Activated naive CD8-positive, alpha-beta T cell treated with anti-CD3 and anti-CD28 coated beads, Interleukin-2, amount 50 U/mL, for 24 hours (primary cell): ENCODE measurements at regions not wholly inside any gene's neighbourhood (a gene's known extent, or its start where the extent isn't known, plus 50 kb on each side); places are given as distances from the start of the nearest gene placed in this dataset.

Source experiments
- ATAC-seq: fragments of 150-1000 bp; cut with Tn5 transposase; one replicate; pipeline ENCODE4 v1.10.0; 2021
- DNase-seq: peaks from one replicate; pipeline ENCODE4 v3.0.0; 2021
- H3K27ac Mint-ChIP-seq: one replicate; pipeline ENCODE4 v1.8.0; 2021; ENCODE audit warnings: mild to moderate bottlenecking, mixed read lengths
- H3K27me3 Mint-ChIP-seq: one replicate; pipeline ENCODE4 v1.8.0; 2021; ENCODE audit warnings: mixed read lengths
- H3K36me3 Mint-ChIP-seq: one replicate; pipeline ENCODE4 v1.8.0; 2021; ENCODE audit warnings: low read depth, mixed read lengths
- H3K4me1 Mint-ChIP-seq: one replicate; pipeline ENCODE4 v1.8.0; 2021; ENCODE audit warnings: mixed read lengths
- H3K4me3 Mint-ChIP-seq: one replicate; pipeline ENCODE4 v1.8.0; 2021; ENCODE audit warnings: mild to moderate bottlenecking, moderate library complexity, mixed read lengths
- H3K9me3 Mint-ChIP-seq: one replicate; pipeline ENCODE4 v1.8.0; 2021; ENCODE audit warnings: mixed read lengths

DNA sequence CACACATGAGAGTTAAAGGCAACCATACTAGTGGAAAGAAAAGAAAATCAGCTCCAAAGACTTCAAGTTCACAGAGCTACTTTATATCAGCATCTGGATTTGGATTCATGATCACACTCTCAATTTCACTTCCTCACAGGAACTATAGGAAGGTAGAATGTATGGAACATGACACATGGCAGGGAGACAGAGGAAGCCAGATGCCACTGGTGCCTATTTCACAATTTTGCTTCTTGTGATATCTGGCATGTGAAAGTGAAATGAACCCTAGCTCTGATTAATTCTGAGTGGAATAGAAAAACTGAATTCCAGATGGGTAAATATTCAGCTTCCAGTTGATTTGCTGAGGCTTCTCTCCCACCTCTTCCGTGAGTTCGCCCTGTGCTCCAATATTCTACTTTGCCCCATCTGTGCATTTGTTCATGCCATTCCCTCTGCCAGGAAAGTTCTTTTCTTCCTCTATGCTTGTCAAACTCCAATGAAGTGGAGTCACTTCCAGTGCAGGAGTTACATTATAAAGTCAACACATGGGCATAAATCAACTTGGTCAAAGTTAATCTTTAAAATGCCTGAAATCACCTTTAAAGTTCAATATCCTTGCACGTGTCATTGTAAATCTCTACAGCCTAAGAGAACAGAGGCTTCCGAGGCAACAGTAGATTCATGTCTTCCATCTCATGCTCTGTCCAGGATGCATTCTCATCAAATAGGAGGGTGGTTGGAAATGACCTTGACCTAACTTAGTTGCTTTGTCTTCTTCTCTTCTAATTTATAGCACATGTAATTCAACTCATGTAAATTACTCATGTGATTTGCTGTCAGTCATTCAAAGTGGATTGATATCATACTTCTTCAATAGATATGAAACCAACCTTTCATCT, 275.3 kb downstream of the HIVEP2 start:
- no peak overlapping the region for H3K27ac Mint-ChIP-seq
- H3K4me3 Mint-ChIP-seq, result no peak overlapping the region

DNA sequence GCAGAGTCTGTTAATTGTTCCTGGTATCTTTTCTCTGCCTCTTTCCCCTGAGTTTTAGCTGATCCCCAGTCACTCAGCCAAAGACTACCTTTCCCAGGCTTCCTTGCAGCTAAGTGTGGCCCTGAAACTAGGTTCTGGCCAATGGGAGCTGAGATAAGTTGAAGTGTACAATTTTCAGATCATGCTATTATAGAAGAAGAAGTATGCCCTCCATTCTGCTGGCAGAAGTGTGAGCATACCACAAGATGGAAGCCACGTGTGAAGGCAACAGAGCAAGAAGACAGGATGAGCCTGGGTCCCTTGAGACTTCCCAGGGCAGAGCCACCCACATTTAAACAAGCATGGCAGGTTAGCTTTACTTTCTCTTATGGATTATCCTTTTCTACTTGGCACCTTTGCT, 273.2 kb downstream of the HIVEP2 start:
- no peak overlapping the region for H3K27ac Mint-ChIP-seq
- peaks cover 15% of the 10 kb centered on the region for H3K9me3 Mint-ChIP-seq
- no peak for DNase-seq
- no peaks in the 10 kb centered on the region for H3K36me3 Mint-ChIP-seq
- no peaks in the 10 kb centered on the region for H3K27me3 Mint-ChIP-seq
- H3K4me1 Mint-ChIP-seq, result peaks cover 14% of the 10 kb centered on the region
- no peak overlapping the region for H3K4me3 Mint-ChIP-seq
- no peak for ATAC-seq

More for the DNA sequence above, 275.3 kb downstream of the HIVEP2 start:
- Mint-ChIP-seq H3K4me1 (peaks cover 16% of the 10 kb centered on the region), H3K27me3 (no peaks in the 10 kb centered on the region), H3K36me3 (no peaks in the 10 kb centered on the region), H3K9me3 (peaks cover 19% of the 10 kb centered on the region)
- DNase-seq (no peak), ATAC-seq (no peak)

DNA sequence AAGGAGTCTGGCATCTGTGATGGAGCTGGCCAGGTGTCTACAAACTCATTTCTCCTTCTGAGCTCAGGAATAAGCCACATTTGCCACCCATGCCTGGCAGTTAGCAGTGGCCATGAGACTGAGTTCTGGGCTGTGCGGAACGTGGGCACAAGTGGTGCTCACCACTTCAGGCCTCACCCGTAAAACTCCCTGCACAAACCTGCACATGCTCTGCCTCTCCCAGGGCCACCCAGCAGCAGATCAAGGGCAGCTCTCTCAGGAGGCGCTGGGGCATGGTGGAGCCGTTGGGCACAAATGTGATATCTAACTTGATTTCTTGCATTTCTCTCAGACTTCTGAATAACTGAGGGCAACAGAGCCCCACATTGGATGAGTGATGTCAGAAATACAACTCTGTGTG, 269.5 kb downstream of the HIVEP2 start:
- no peak overlapping the region for H3K4me3 Mint-ChIP-seq
- peaks cover 9% of the 10 kb centered on the region for H3K4me1 Mint-ChIP-seq
- H3K27me3 Mint-ChIP-seq, result peaks cover 3% of the 10 kb centered on the region
- no peak for DNase-seq
- no peaks in the 10 kb centered on the region for H3K36me3 Mint-ChIP-seq
- ATAC-seq, result no peak
- H3K27ac Mint-ChIP-seq, result no peak overlapping the region
- peaks cover 4% of the 10 kb centered on the region for H3K9me3 Mint-ChIP-seq

GRCh38 chr6:142676027-142676443, 268.9 kb downstream of the HIVEP2 start:
- ATAC-seq, result no peak
- H3K4me1 Mint-ChIP-seq, result peaks cover 11% of the 10 kb centered on the region

GRCh38 chr6:142676647-142677192, 268.3 kb downstream of the HIVEP2 start:
- H3K4me3 Mint-ChIP-seq, result no peak overlapping the region
- H3K9me3 Mint-ChIP-seq, result no peaks in the 10 kb centered on the region
- DNase-seq (no peak), ATAC-seq (no peak)
- no peak overlapping the region for H3K27ac Mint-ChIP-seq
- peaks cover 9% of the 10 kb centered on the region for H3K4me1 Mint-ChIP-seq
- H3K36me3 Mint-ChIP-seq, result no peaks in the 10 kb centered on the region
- H3K27me3 Mint-ChIP-seq, result peaks cover 6% of the 10 kb centered on the region

More at GRCh38 chr6:142676027-142676443, 268.9 kb downstream of the HIVEP2 start:
- H3K4me3 Mint-ChIP-seq, result no peak overlapping the region
- no peaks in the 10 kb centered on the region for H3K36me3 Mint-ChIP-seq
- no peak overlapping the region for H3K27ac Mint-ChIP-seq
- peaks cover 4% of the 10 kb centered on the region for H3K27me3 Mint-ChIP-seq
- peaks cover 4% of the 10 kb centered on the region for H3K9me3 Mint-ChIP-seq
- no peak for DNase-seq

DNA sequence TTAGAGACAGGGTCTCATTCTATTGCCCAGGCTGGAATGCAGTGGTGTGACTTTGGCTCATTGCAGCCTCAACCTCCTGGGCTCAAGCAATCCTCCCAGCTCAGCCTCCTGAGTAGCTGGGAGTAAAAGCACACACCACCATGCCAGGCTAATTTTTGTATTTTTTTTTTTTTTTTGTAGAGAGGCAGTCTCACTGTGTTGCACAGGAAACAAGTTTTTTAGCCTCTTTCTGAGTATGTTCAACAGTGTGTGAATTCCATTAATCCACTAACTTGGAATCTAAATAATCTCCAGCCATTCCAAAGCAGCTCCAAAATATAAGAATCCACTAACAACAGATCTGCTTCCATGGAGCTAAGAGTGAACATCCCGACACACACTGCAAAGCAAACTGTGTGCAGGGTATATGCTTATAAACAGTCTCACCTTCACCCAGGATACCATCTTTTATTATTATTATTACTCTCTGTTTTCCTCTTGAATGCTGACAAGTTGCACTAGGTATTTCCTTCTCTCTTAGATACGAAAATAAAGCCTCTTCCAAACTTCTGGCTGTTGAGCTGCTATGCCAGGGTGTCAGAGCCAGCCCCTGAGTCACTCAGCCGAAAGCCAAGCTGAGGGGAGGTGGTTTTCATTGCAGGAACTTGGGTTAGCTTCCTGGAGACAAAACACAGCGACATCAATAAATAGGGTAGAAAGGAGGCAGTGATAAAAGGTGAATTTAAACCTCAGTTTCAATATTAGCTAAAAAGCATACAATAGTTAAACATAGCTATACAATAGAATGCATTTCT, 264.9 kb downstream of the HIVEP2 start:
- H3K9me3 Mint-ChIP-seq, result no peaks in the 10 kb centered on the region
- H3K4me1 Mint-ChIP-seq, result peaks cover 8% of the 10 kb centered on the region
- DNase-seq (no peak), ATAC-seq (peak; percentile 76)
- no peaks in the 10 kb centered on the region for H3K36me3 Mint-ChIP-seq
- H3K27ac Mint-ChIP-seq, result no peak overlapping the region
- no peak overlapping the region for H3K4me3 Mint-ChIP-seq
- peaks cover 6% of the 10 kb centered on the region for H3K27me3 Mint-ChIP-seq

GRCh38 chr6:142681099-142681498, 263.9 kb downstream of the HIVEP2 start:
- Mint-ChIP-seq H3K36me3 (no peaks in the 10 kb centered on the region), H3K4me1 (peaks cover 14% of the 10 kb centered on the region), H3K27me3 (peaks cover 6% of the 10 kb centered on the region), H3K27ac (no peak overlapping the region), H3K9me3 (no peaks in the 10 kb centered on the region), H3K4me3 (no peak overlapping the region)
- DNase-seq (no peak), ATAC-seq (no peak)

DNA sequence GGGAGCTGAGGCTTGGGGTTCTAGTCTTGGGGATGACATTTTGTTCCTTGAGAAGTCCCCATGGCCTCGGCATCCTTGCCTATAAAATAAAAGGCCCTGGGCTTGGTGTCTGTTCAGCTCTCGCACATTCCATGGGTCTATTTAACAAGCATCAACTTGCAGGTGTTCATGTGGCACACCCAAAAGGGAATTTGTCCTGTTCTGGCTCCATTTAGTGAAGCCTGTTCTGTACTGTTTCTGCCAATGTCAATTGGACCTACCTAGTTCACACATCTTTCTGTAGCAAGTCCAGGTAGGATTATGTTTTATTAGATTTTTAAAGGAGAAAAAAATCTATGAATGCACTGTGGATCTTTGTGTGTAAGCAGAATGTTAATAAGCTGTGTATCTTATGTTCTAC, 262.0 kb downstream of the HIVEP2 start:
- no peak overlapping the region for H3K27ac Mint-ChIP-seq
- H3K4me1 Mint-ChIP-seq, result peaks cover 20% of the 10 kb centered on the region
- H3K4me3 Mint-ChIP-seq, result no peak overlapping the region
- no peaks in the 10 kb centered on the region for H3K36me3 Mint-ChIP-seq
- no peak for ATAC-seq
- DNase-seq, result no peak
- H3K27me3 Mint-ChIP-seq, result peaks cover 6% of the 10 kb centered on the region
- no peaks in the 10 kb centered on the region for H3K9me3 Mint-ChIP-seq

GRCh38 chr6:142683714-142684141, 261.2 kb downstream of the HIVEP2 start:
- ATAC-seq, result no peak
- Mint-ChIP-seq H3K4me3 (no peak overlapping the region), H3K4me1 (peaks cover 20% of the 10 kb centered on the region), H3K9me3 (no peaks in the 10 kb centered on the region), H3K36me3 (no peaks in the 10 kb centered on the region), H3K27ac (no peak overlapping the region), H3K27me3 (peaks cover 3% of the 10 kb centered on the region)
- DNase-seq, result no peak

- no peak overlapping the region for H3K27ac Mint-ChIP-seq
- no peaks in the 10 kb centered on the region for H3K36me3 Mint-ChIP-seq
- DNase-seq (no peak), ATAC-seq (no peak)
- H3K4me3 Mint-ChIP-seq, result no peak overlapping the region
- H3K4me1 Mint-ChIP-seq, result peaks cover 20% of the 10 kb centered on the region
- peaks cover 2% of the 10 kb centered on the region for H3K27me3 Mint-ChIP-seq
- no peaks in the 10 kb centered on the region for H3K9me3 Mint-ChIP-seq
Observed at GRCh38 chr6:142684371-142684770, 260.6 kb downstream of the HIVEP2 start.

- H3K4me1 Mint-ChIP-seq, result peaks cover 13% of the 10 kb centered on the region
- no peak overlapping the region for H3K4me3 Mint-ChIP-seq
- DNase-seq (no peak), ATAC-seq (peak; percentile 77)
- H3K36me3 Mint-ChIP-seq, result no peaks in the 10 kb centered on the region
- no peaks in the 10 kb centered on the region for H3K9me3 Mint-ChIP-seq
- H3K27ac Mint-ChIP-seq, result no peak overlapping the region
- peaks cover 2% of the 10 kb centered on the region for H3K27me3 Mint-ChIP-seq
Observed at GRCh38 chr6:142685852-142686506, 259.0 kb downstream of the HIVEP2 start.

- no peak for ATAC-seq
- no peak overlapping the region for H3K27ac Mint-ChIP-seq
- no peak for DNase-seq
- H3K36me3 Mint-ChIP-seq, result no peaks in the 10 kb centered on the region
- H3K4me1 Mint-ChIP-seq, result peaks cover 13% of the 10 kb centered on the region
- H3K27me3 Mint-ChIP-seq, result no peaks in the 10 kb centered on the region
- H3K4me3 Mint-ChIP-seq, result no peak overlapping the region
- H3K9me3 Mint-ChIP-seq, result no peaks in the 10 kb centered on the region
Observed at GRCh38 chr6:142686507-142686887, 258.5 kb downstream of the HIVEP2 start.

GRCh38 chr6:142692942-142693341, 252.0 kb downstream of the HIVEP2 start:
- ATAC-seq, result peak; percentile 48
- Mint-ChIP-seq H3K9me3 (no peaks in the 10 kb centered on the region), H3K4me1 (peaks cover 27% of the 10 kb centered on the region), H3K36me3 (no peaks in the 10 kb centered on the region), H3K4me3 (no peak overlapping the region), H3K27me3 (no peaks in the 10 kb centered on the region), H3K27ac (peak overlapping the region; percentile 50)
- peak; percentile 74 for DNase-seq

- no peak for ATAC-seq
Observed at GRCh38 chr6:142693441-142693840, 251.5 kb downstream of the HIVEP2 start.

More at GRCh38 chr6:142693441-142693840, 251.5 kb downstream of the HIVEP2 start:
- Mint-ChIP-seq H3K4me3 (no peak overlapping the region), H3K27ac (peak overlapping the region; percentile 50), H3K36me3 (no peaks in the 10 kb centered on the region), H3K27me3 (no peaks in the 10 kb centered on the region), H3K4me1 (peaks cover 29% of the 10 kb centered on the region), H3K9me3 (no peaks in the 10 kb centered on the region)
- DNase-seq, result no peak
